Neuronal stem cell (in vitro differentiated cells): ENCODE measurements at regions not wholly inside any gene's neighbourhood (a gene's known extent, or its start where the extent isn't known, plus 50 kb on each side); places are given as distances from the start of the nearest gene placed in this dataset.

Experiments
- DNase-seq: peaks from one replicate; pipeline ENCODE4 v3.0.0-alpha.2; 2013; ENCODE audit warnings: low spot score
- H2AFZ ChIP-seq: one replicate; pipeline ENCODE4 v1.6.1; 2013; ENCODE audit warnings: mild to moderate bottlenecking, low read length, inconsistent platforms
- H2AK5ac ChIP-seq: 2 replicates; pipeline ENCODE4 v1.6.1; 2013; ENCODE audit warnings: low read depth, mild to moderate bottlenecking, inconsistent platforms, low read length, moderate library complexity, mixed read lengths
- H2BK120ac ChIP-seq: 2 replicates; pipeline ENCODE4 v1.6.1; 2013; ENCODE audit warnings: low read depth, mild to moderate bottlenecking, inconsistent platforms, low read length, moderate library complexity, mixed read lengths
- H2BK12ac ChIP-seq: one replicate; pipeline ENCODE4 v1.6.1; 2013; ENCODE audit warnings: low read length, inconsistent platforms
- H2BK15ac ChIP-seq: 2 replicates; pipeline ENCODE4 v1.6.1; 2013; ENCODE audit warnings: mild to moderate bottlenecking, low read length, inconsistent platforms, mixed read lengths
- H2BK5ac ChIP-seq: one replicate; pipeline ENCODE4 v1.6.1; 2013; ENCODE audit warnings: inconsistent platforms, mild to moderate bottlenecking, low read length, moderate library complexity
- H3K14ac ChIP-seq: one replicate; pipeline ENCODE4 v1.6.1; 2013; ENCODE audit warnings: low read length, inconsistent platforms
- H3K18ac ChIP-seq: 2 replicates; pipeline ENCODE4 v1.6.1; 2013; ENCODE audit warnings: low read length, inconsistent platforms
- H3K23ac ChIP-seq: 2 replicates; pipeline ENCODE4 v1.6.1; 2013; ENCODE audit warnings: low read depth, mild to moderate bottlenecking, mixed read lengths, low read length, inconsistent platforms; ENCODE audit not compliant: poor library complexity
- H3K27ac ChIP-seq: replicated peaks from 3 replicates; pipeline ENCODE4 v1.5.1; 2013; ENCODE audit warnings: low read length, inconsistent platforms
- H3K27me3 ChIP-seq, 3 experiments: 2 replicates each; pipeline ENCODE4 v1.6.1; 2013; ENCODE audit warnings: low read length in 3 of 3, mild to moderate bottlenecking in 2 of 3, inconsistent platforms in 1 of 3, low read depth in 1 of 3, mixed read lengths in 1 of 3, moderate library complexity in 1 of 3; ENCODE audit not compliant: control insufficient read depth in 3 of 3, insufficient read depth in 3 of 3
- H3K36me3 ChIP-seq, 2 donors: replicated peaks in 1 of 2; 2 replicates each; pipeline ENCODE4 v1.6.1; 2013; ENCODE audit warnings: low read length in 2 of 2; ENCODE audit not compliant: control insufficient read depth in 2 of 2, insufficient read depth in 2 of 2
- H3K4ac ChIP-seq: 2 replicates; pipeline ENCODE4 v1.6.1; 2013; ENCODE audit warnings: inconsistent platforms, mild to moderate bottlenecking, low read length, moderate library complexity
- H3K4me1 ChIP-seq, 2 donors: 1 replicate in 1 of 2; 2 replicates in 1 of 2; pipeline ENCODE4 v1.6.1; 2013; ENCODE audit warnings: low read length in 2 of 2, low read depth in 1 of 2; ENCODE audit not compliant: control insufficient read depth in 2 of 2, insufficient read depth in 1 of 2
- H3K4me2 ChIP-seq: one replicate; pipeline ENCODE4 v1.6.1; 2013; ENCODE audit warnings: mild to moderate bottlenecking, low read length, inconsistent platforms; ENCODE audit not compliant: insufficient read depth, poor library complexity, severe bottlenecking
- H3K4me3 ChIP-seq, 2 donors: 2 replicates each; pipeline ENCODE4 v1.5.1; 2013; ENCODE audit warnings: low read length in 2 of 2, mild to moderate bottlenecking in 2 of 2, inconsistent platforms in 1 of 2, moderate library complexity in 1 of 2
- H3K79me1 ChIP-seq: one replicate; pipeline ENCODE4 v1.6.1; 2013; ENCODE audit warnings: low read depth, mild to moderate bottlenecking, inconsistent platforms, low read length, moderate library complexity
- H3K9ac ChIP-seq: one replicate; pipeline ENCODE4 v1.6.1; 2013; ENCODE audit warnings: mild to moderate bottlenecking, low read depth, low read length, inconsistent platforms; ENCODE audit not compliant: poor library complexity
- H3K9me3 ChIP-seq, 2 donors: replicated peaks in 1 of 2; 2 replicates each; pipeline versions ENCODE3 to v1.6.1; 2013; ENCODE audit warnings: low read length in 2 of 2, mild to moderate bottlenecking in 2 of 2, inconsistent platforms in 1 of 2, low read depth in 1 of 2, mixed read lengths in 1 of 2, moderate library complexity in 1 of 2; ENCODE audit not compliant: control insufficient read depth in 2 of 2, insufficient read depth in 1 of 2
- H4K8ac ChIP-seq: one replicate; pipeline ENCODE4 v1.6.1; 2013; ENCODE audit warnings: low read depth, mild to moderate bottlenecking, inconsistent platforms, low read length, moderate library complexity
- H4K91ac ChIP-seq: one replicate; pipeline ENCODE4 v1.6.1; 2013; ENCODE audit warnings: low read length, low read depth, mild to moderate bottlenecking, inconsistent platforms; ENCODE audit not compliant: poor library complexity
- WGBS, 2 donors: extraction: QIAGEN DNeasy Blood & Tissue Kit; methylation state at CpG; one replicate each; pipeline ENCODE4 v1.1.7; 2013; ENCODE audit warnings: missing lambda C conversion rate in 2 of 2, mixed read lengths in 1 of 2; ENCODE audit not compliant: insufficient read length in 2 of 2, insufficient replicate concordance in 1 of 2; ENCODE audit errors: extremely low coverage in 2 of 2; 5-methylcytosine and 5-hydroxymethylcytosine counted together

GRCh38 chr2:59276917-59277316, 1035.8 kb upstream of the FANCL start:
- H3K36me3 ChIP-seq: no peaks in the 10 kb centered on the region
- H2BK12ac ChIP-seq: no peak overlapping the region
- H3K27ac ChIP-seq: no peak overlapping the region
- no peaks in the 10 kb centered on the region for H3K9me3 ChIP-seq
- H3K4me2 ChIP-seq: no peak overlapping the region
- H2BK5ac ChIP-seq: no peak overlapping the region
- H4K91ac ChIP-seq: no peak overlapping the region
- no peak overlapping the region for H4K8ac ChIP-seq
- DNase-seq: no peak
- H3K79me1 ChIP-seq: no peaks in the 10 kb centered on the region
- H3K9ac ChIP-seq: no peak overlapping the region
- no peak overlapping the region for H3K18ac ChIP-seq
- no peak overlapping the region for H2BK15ac ChIP-seq
- H3K23ac ChIP-seq: no peak overlapping the region
- no peaks in the 10 kb centered on the region for H3K27me3 ChIP-seq
- H2AK5ac ChIP-seq: no peak overlapping the region
- H2AFZ ChIP-seq: no peak overlapping the region
- no peak overlapping the region for H2BK120ac ChIP-seq
- H3K4me3 ChIP-seq: no peak overlapping the region
- no CpG with 5 or more reads among the region's 3 CpGs for WGBS, 2 donors
- H3K4me1 ChIP-seq: no peaks in the 10 kb centered on the region
- no peak overlapping the region for H3K4ac ChIP-seq
- no peak overlapping the region for H3K14ac ChIP-seq

- Histone ChIP-seq H3K4me3 (no peak overlapping the region), H2BK15ac (no peak overlapping the region), H3K27me3 (no peaks in the 10 kb centered on the region), H3K36me3 (no peaks in the 10 kb centered on the region), H2AK5ac (no peak overlapping the region), H3K4me2 (no peak overlapping the region), H4K91ac (no peak overlapping the region), H2BK5ac (no peak overlapping the region), H3K23ac (no peak overlapping the region), H4K8ac (no peak overlapping the region), H3K27ac (no peak overlapping the region), H2BK120ac (no peak overlapping the region), H3K18ac (no peak overlapping the region), H3K79me1 (no peaks in the 10 kb centered on the region), H3K4me1 (no peaks in the 10 kb centered on the region), H3K9ac (no peak overlapping the region), H3K9me3 (no peaks in the 10 kb centered on the region), H3K4ac (no peak overlapping the region), H2AFZ (no peak overlapping the region), H3K14ac (no peak overlapping the region), H2BK12ac (no peak overlapping the region)
- no CpG with 5 or more reads among the region's 2 CpGs for WGBS, 2 donors
- no peak for DNase-seq
Measured at GRCh38 chr2:59276033-59276432, 1034.9 kb upstream of the FANCL start.

GRCh38 chr2:59266453-59266852, 1025.3 kb upstream of the FANCL start:
- Histone ChIP-seq H3K4ac (no peak overlapping the region), H3K9me3 (no peaks in the 10 kb centered on the region), H3K79me1 (no peaks in the 10 kb centered on the region), H3K27ac (no peak overlapping the region), H3K4me2 (no peak overlapping the region), H2AK5ac (no peak overlapping the region), H2AFZ (no peak overlapping the region), H3K36me3 (no peaks in the 10 kb centered on the region), H2BK15ac (no peak overlapping the region), H3K18ac (no peak overlapping the region), H2BK120ac (no peak overlapping the region), H2BK5ac (no peak overlapping the region), H4K91ac (no peak overlapping the region), H2BK12ac (no peak overlapping the region), H3K9ac (no peak overlapping the region), H3K4me3 (no peak overlapping the region), H4K8ac (no peak overlapping the region), H3K23ac (no peak overlapping the region), H3K27me3 (no peaks in the 10 kb centered on the region), H3K4me1 (no peaks in the 10 kb centered on the region), H3K14ac (no peak overlapping the region)
- no CpG with 5 or more reads among the region's 2 CpGs for WGBS, 2 donors
- no peak for DNase-seq

GRCh38 chr2:59259913-59260312, 1018.8 kb upstream of the FANCL start:
- Histone ChIP-seq H3K27me3 (no peaks in the 10 kb centered on the region), H3K4me3 (no peak overlapping the region), H3K9me3 (no peaks in the 10 kb centered on the region), H3K18ac (no peak overlapping the region), H4K91ac (no peak overlapping the region), H3K27ac (no peak overlapping the region), H3K36me3 (no peaks in the 10 kb centered on the region), H2AFZ (no peak overlapping the region), H2AK5ac (no peak overlapping the region), H2BK5ac (no peak overlapping the region), H3K9ac (no peak overlapping the region), H4K8ac (no peak overlapping the region), H3K23ac (no peak overlapping the region), H3K4me1 (peaks cover 0 to 2% of the 10 kb centered on the region in 2 donors), H3K4me2 (no peak overlapping the region), H2BK120ac (no peak overlapping the region), H2BK15ac (no peak overlapping the region), H3K4ac (no peak overlapping the region), H3K79me1 (no peaks in the 10 kb centered on the region), H2BK12ac (no peak overlapping the region), H3K14ac (no peak overlapping the region)
- no peak for DNase-seq
- no CpG with 5 or more reads among the region's 3 CpGs for WGBS, 2 donors
